ENCODE measurements at regions not wholly inside any gene's neighbourhood (a gene's known extent, or its start where the extent isn't known, plus 50 kb on each side); places are given as distances from the start of the nearest gene placed in this dataset.
"Not testable (repeated sequence)": the region's sequence is repeated elsewhere in the genome, so short reads cannot be mapped to it uniquely, and the experiment has no call there.

DNA sequence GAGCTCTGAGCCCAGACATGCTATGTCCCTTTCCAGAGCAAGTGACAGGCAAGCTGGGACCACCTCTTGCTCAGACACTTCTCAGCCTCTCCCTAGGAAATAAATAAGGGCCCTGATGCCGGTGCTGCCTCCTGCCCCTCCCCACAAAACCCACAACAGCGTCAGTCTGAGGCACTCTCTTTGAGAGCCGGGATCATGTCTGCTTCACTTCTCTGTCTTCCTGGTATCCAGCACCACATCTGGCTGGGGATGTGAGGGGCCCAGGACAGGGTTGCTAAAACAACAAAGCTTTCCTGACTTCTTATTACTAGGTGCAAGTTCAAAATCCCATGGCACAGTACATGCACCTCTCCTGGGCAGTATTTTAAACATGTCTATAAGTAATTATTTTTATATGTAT lies 103.9 kb upstream of the GLI2 start:
- DNase-seq, result no peak

- no peak for DNase-seq
These were observed 102.6 kb upstream of the GLI2 start for GRCh38 chr2:120632796-120633646.

- no peak for DNase-seq
These were observed 101.1 kb upstream of the GLI2 start for GRCh38 chr2:120634533-120634932.

- no peak for DNase-seq
These were observed 100.5 kb upstream of the GLI2 start for GRCh38 chr2:120635146-120635545.

- no peak for DNase-seq
These were observed 97.8 kb upstream of the GLI2 start for GRCh38 chr2:120637847-120638246.

DNA sequence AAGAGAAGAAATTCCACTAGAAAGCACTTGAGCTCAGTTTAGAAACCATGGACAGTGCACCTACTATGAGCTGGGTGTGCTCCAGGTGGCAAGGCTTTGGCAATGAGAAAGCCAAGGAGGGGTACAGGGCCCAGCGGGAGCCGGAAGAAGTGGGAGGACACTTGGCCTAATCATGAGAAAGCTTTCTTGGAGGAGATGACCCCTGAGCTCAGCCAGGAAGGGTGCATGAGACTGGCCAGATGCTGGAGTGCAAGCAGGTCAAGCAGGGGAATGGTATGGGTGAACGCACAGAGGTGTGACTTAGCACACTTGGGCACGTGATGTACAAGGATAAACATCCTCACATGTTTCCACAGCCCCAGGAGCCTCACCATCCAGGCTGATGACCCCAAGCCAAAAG lies 97.2 kb upstream of the GLI2 start:
- no peak for DNase-seq

DNA sequence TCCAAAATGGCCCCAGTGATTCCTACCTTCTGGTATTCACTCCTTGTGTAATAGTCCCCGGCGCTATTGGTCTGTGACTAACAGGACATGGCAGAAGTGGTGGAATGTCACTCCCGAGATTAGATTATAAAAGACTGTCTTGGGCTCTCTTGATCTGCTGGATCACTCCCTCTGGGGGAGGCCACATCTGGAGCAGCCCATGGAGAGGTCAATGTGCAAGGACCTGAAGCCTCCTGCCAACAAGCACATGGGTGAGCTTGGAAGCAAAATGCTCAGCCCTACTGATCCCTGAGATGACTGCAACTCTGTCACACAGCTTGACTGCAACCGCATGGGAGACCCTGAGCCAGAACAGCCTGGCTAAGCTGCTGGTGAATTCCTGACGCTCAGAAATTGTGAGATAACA lies 94.3 kb upstream of the GLI2 start:
- no peak for DNase-seq

DNA sequence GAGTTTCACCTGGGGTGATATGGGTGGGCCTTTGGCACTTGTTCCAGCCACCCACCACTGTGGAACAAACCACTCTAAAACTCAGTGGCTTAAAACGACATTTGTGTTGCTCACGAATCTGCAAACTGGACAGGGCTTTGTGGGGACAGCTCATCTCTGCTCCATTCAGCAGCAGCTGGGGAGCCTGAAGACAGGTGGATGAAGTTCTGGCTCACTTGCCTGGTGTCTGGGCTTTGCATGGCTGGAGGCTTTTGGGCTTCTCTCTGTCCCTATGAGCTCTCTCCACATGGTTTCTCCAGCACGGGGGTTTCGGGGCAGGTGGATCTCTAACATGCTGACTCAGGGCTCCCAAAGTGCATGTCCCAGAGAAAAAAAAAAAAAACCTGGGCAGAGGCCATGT lies 93.0 kb upstream of the GLI2 start:
- DNase-seq, result no peak

DNA sequence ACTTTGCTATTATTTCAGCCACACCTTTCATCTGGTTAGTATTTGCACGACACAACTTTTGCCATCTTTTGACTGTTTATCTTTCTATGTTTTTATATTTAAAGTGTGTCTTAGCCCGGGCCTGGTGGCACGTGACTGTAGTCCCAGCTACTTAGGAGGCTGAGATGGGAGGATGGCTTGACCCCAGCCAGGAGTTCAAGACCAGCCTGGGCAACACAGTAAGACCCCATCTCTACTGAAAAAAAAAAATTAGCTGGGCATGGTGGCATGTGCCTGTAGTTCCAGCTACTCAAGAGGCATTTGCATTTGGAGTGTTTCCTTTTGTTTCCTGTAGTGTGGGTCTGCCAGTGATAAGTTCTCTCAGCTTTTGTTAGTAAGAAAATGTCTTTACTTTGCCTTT lies 88.7 kb upstream of the GLI2 start:
- no peak for DNase-seq

GRCh38 chr2:120647487-120647886 lies 88.2 kb upstream of the GLI2 start:
- no peak for DNase-seq

DNA sequence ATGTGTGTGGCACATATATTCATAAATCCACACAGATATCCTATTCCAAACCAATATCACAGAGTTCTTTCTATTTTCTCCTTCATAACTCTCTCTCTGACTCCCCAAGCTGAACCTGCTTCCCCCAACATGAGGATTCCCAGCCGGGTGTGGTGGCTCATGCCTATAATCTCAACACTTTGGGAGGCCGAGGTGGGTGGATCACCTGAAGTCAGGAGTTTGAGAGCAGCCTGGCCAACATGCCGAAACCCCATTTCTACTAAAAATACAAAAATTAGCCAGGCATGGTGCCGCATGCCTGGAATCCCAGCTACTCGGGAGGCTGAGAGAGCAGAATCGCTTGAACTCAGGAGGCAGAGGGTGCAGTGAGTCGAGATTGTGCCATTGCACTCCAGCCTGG lies 86.3 kb upstream of the GLI2 start:
- DNase-seq, result not testable (repeated sequence)

GRCh38 chr2:120650022-120650644 lies 85.5 kb upstream of the GLI2 start:
- DNase-seq, result no peak

- no peak for DNase-seq
These were observed 83.8 kb upstream of the GLI2 start for GRCh38 chr2:120651818-120652217.

DNA sequence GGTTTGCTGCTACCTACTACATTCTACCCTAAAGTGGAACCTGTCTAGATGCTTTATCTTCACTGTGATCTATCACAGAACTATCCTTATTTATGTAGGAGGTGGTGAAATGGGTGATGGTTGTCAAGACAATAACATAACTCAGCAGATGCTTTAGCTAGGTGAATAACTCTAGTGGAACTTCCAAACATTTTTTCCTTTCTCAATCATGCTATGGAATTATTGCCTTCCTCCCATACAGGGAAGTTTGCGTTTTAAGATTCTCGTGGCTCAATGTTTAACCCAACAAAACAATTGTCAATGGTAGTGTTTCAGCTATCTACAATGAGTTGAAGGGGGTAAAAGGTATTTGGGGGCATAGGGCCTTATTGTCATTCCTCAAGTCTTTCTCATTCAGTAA lies 82.6 kb upstream of the GLI2 start:
- DNase-seq, result no peak

GRCh38 chr2:120653871-120654270 lies 81.8 kb upstream of the GLI2 start:
- no peak for DNase-seq

GRCh38 chr2:120654381-120655134 lies 81.1 kb upstream of the GLI2 start:
- no peak for DNase-seq

- DNase-seq, result no peak
These were observed 79.3 kb upstream of the GLI2 start for GRCh38 chr2:120656273-120656950.

- DNase-seq, result no peak
These were observed 77.5 kb upstream of the GLI2 start for GRCh38 chr2:120658042-120658769.

GRCh38 chr2:120658770-120659158 lies 76.9 kb upstream of the GLI2 start:
- no peak for DNase-seq

- no peak for DNase-seq
These were observed 76.2 kb upstream of the GLI2 start for GRCh38 chr2:120659275-120659977.

DNA sequence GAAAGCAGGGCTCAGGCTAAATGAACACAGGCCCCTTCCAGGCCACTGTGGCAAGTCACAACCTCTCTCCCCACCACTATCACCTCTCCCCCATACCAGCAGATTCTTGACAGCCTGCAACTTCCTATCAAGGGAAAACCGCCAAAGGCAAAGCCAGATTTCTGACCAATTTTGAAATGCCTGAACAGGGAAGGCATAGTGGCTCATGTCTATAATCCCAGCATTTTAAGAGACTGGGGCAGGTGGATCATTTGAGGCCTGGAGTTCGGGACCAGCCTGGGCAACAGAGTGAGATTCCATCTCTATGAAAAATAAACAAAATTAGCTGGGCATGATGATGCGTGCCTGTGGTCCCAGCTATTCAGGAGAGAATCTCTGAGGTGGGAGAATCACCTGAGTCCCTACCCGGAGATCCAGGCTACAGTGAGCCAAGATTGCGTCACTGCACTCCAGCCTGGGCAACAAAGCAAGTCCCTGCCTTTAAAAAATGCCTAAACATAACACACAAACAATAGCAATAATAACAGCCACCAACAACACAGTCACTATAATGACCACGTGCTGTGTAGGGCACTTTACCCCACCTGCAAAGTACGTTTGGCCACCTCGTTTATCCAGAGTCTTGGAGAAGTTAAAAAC lies 75.5 kb upstream of the GLI2 start:
- no peak for DNase-seq

Measured in occipital lobe (tissue), 1 donor.